ENCODE measurements at regions not wholly inside any gene's neighbourhood (a gene's known extent, or its start where the extent isn't known, plus 50 kb on each side); places are given as distances from the start of the nearest gene placed in this dataset.

DNA sequence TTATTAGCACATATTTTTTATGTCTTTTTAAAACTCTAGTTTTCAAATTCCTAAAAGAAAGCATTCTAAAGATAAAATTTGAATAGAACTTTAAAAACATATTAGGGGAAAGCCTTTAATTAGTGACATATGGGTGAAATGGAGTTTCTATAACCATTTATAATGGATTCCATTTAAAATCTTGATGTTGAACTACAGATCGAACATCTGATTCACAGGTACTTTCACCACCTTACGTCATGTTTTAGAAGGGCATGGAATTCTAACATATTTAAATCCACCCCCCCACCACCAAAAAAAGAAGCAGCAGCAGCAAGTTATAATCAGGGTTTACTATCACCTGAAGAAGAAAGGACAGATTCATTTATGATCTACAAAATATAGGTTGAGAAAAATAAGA, 298.4 kb downstream of the SMOC2 start:
- in situ Hi-C loops (cut with HindIII; ENCODE audit: low sequenced_read_pairs): no loop called here

DNA sequence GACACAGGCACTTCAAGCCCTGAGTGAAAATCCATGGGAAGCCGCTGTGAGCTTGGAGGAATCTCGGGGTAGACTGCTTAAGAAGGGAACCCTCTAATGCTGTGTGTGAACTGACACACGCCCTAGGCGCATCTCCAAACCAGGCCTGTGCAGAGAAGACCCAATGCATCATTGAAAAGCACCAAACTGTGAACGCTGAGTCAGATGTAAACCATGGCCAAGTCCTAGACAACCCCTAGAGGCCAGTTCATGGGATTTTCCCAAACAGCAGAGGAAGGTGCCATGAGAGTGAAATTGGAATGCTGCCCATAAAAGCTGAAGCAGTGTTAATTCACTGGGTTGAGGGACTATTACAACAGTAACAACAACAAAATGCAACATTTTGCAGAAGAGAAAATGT, 296.5 kb downstream of the SMOC2 start:
- in situ Hi-C loops (cut with HindIII; ENCODE audit: low sequenced_read_pairs): no loop called here

DNA sequence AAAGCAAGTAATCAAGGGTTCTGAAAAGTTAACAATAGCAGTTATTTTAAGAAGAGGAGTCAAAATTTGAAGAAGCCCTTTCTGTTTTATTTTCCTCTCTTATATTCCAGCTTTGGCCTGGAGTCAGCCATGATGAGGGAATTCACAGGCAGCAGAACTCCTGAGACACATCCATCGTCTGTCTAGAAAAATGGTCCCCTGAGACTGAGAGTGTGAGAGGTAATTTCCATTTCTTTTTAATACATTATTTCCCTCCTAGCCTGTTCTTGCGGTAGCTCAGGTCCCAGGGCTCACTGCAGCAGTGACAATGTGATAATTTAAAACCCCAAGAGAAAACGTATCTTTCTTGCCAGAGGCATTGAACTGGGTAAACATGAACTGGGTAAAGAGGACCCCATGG, 296.0 kb downstream of the SMOC2 start:
- in situ Hi-C loops (cut with HindIII; ENCODE audit: low sequenced_read_pairs): no loop called here

DNA sequence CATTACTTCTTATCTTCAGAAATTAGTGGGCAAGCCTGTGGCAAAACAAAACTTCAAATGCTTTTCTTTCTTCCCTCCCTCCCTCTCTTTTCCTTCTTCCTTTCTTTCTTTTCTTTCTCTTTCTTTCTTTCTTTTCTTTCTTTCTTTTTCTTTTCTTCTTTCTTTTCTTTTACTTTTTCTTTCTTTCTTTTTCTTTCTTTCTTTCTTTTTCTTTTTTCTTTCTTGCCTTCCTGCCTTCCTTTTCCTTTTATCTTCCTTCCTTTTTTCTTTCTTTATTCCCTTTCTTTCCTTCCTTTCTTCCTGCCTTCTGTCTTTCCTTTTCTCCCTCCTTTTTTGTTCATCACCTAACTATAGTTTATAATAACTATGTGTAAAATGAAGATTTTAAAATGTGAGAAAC, 295.1 kb downstream of the SMOC2 start:
- in situ Hi-C loops (cut with HindIII; ENCODE audit: low sequenced_read_pairs): no loop called here

DNA sequence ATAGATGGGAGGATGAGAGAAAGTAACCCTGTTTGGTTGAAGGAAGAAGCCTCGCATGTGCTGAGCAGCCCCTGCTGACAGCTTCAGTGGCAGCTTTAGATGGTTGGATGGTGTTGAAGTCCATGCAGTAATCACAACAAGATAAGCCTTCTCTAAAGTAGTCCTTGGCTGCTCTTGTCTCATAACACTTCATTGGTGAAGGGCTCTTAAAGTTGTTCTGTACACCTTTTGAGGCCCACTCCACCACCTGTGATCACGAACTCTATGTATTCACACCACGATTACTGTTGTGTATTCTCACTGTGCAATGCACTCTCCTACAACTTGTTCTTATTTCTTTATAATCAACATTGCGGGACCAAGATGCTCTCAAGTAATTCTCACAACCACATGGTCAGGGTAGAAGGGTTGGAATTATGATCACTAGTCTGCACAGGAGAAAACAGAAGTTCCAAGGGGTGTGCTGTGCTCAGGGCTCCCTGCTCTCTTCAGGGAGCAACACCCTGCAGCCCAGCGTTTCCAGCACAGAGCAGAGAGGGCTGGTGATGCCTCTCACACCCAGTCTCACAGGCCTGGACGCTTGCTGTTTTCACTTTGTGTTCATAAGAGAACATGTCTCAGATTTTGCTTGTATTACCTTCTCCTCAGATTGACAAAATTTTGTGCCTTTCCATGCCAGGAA, 294.4 kb downstream of the SMOC2 start:
- in situ Hi-C loops (cut with HindIII; ENCODE audit: low sequenced_read_pairs): no loop called here

DNA sequence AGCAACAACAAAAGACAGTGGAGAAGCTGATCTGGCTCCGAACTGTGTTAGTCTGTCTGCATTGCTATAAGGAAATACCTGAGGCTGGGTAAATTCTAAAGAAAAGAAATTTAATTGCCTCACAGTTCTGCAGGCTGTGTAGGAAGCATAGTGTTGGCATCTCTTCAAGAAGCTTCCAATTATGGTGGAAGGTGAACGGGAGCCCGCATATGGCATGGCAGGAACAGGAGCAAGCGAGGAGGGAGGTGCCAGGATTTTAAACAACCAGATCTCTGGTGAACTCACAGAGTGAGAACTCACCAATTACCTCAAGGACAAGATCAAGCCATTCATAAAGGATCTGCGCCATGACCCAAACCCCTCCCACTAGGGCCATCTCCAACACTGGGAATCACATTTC, 293.5 kb downstream of the SMOC2 start:
- in situ Hi-C loops (cut with HindIII; ENCODE audit: low sequenced_read_pairs): no loop called here

DNA sequence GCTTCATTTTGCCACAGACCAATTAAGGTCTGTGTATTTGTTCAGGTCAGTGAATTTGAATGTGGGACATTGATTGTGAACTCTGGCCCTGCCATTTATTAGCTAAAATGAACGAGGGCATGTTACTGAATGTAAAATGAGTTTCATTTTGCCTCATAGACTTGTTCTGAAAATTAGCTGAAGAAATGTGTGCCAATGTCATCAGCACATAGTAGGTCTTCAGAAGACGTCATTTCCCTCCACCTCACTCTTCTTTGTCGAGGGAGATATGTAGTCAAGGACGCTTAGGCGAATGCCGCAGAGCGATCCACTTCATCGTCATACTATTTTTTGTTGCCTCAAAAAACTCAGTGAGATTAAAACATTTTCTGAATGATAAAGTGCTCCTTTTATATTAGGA, 291.7 kb downstream of the SMOC2 start:
- in situ Hi-C loops (cut with HindIII; ENCODE audit: low sequenced_read_pairs): no loop called here

DNA sequence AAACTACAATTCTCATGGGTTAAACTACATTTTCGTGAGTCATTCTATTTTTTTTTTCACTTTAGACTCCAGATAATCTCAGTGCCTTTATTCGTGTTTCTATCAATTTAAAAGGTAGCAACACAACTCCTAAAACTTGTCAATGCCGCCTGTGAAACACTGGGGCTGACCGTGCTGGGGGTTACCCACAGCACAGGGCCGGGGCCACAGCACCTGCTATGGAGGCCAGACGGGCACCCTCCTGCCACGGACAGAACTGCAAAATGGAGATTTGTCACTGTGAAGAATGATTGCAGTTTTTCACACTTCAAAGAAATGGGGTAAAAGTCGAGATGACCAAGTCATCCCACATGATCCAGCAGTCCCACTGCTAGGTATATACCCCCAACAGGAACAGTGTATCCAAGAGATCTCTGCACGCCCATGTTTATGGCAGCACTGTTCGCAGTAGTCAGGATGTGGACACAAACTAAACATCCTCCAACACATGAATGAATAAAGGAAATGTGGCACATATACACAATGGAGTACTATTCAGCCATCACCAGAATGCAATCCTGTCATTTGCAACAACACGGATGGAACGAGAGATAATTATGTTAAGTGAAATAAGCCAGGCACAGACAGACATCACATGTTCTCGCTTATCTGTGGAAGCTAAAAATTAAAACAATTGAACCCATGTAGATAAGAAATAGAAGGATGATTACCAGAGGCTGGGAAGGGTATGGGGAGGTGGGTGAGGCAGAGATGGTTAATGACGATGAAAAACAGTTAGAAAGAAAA, 290.1 kb downstream of the SMOC2 start:
- in situ Hi-C loops (cut with HindIII; ENCODE audit: low sequenced_read_pairs): no loop called here

DNA sequence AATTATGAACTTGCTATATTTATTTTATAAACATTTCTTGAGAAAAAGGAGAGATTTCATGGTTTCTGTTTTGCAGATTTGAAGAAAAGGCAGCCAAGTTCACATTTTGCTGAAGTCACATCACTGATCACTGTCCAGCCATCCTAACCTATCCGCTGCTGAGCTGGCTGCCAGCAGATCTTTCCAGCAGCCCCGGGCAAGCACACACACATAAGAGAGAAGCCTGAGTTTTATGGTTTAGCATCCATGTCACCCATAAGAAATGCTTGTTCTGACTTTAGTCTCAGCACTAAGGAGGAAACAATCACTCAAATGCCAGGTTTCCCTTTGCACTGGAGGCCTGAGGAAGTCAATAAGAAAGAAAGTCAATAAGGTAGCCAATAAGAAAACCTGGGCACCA, 287.1 kb downstream of the SMOC2 start:
- in situ Hi-C loops (cut with HindIII; ENCODE audit: low sequenced_read_pairs): no loop called here

DNA sequence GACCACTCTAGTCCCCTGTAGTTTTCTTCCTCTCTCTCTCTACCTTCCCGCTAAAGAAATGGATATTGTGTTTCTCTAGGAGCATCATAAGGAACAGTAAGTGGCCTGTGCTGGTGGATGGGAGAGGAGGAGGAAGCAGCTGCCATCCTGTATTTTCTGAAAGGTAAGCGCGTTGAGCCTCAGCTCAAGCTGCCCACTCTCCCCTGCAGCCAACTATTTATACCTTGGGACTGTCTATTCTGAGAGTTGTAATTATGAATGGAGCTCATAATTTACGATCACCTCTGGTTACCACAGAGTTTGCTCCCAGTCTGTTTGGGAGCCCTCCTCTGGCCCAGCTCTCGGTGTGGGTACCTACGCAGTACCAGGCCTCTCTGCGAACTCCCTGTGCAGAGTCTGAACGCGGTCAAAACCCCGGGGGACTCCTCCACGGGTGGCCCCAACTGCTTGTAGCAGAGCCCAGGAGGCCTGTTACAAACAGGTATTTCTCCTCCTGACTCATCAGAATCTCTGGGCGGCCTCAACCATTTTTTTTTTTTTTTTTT, 285.4 kb downstream of the SMOC2 start:
- in situ Hi-C loops (cut with HindIII; ENCODE audit: low sequenced_read_pairs): no loop called here

DNA sequence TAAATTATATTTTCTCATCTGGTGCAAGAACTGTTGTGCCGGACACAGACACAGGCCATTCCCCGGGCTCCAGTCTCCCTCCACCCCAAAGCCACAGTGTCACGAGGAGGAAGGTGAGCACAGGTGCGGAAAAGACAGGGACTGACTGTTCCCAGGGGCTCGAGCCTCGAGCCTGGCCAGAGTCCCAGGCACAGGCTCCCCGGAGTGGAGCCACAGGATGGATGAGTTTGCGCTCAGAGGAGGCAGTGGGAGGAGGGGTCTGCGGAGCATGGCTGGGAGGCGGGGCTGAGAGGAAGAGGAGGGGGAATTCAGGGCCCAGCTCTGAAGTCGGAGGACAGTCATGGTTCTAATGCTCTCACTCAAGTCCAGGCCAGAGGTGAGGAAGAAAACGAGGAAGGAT, 284.8 kb downstream of the SMOC2 start:
- in situ Hi-C loops (cut with HindIII; ENCODE audit: low sequenced_read_pairs): no loop called here

DNA sequence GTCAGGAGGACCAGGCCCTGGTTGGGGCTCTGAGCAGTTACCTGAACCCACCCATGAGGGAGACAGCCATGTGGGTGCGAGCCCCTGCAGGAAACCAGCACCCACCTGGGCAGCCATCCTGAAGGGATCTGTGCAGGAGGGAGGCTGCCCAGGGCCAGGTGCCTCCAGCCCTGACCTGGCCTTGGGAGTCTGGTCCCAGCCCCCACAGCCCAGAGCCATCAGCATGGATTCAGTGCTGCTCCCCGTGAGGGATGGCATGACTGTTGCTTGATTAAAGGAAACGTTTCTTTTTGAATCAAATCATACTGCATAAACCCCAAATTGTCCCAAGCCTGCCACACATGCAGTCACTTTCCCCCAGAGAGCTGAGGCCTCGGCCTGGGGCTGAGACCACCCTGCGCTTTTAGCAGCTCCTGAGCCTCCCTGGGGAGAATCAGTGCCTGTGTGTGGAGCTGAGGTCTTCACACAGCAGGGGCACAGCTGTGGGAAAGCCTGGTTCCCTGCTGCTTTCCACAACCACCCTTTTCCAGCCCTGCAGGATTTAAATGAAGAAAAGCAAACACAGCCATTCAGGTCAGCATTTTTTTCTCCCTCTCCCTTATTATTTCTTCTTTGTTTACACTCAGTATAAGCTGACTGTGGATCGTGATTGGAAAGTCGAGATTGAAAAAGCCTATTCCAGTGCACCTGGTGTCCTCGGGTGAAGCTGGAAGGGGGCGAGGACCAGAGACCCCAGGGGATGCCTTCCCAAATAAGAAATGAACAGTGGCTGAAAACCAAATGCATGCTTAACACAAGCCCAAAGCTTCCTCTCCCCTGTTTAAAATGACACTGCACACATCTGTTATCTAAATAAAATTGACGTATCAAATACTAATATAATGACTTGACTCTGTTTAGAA, 283.9 kb downstream of the SMOC2 start:
- in situ Hi-C loops (cut with HindIII; ENCODE audit: low sequenced_read_pairs): no loop called here

DNA sequence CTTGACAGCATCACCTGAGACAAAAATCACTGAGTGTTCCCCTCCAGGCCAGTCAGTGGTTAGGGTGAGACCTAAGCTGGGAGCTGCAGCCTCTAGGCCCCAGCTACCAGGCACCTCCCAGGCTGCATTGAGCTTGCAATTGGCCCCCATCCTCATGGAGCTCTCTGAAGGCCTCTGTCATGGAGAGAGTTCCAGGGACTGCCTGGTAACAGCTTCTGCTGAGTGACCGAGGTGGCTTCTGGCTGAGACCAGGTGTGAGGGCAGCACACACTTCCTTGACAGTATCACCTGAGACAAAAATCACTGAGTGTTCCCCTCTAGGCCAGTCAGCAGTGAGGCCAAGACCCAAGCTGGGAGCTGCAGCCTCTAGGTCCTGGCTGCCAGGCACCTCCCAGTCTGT, 283.0 kb downstream of the SMOC2 start:
- in situ Hi-C loops (cut with HindIII; ENCODE audit: low sequenced_read_pairs): no loop called here

DNA sequence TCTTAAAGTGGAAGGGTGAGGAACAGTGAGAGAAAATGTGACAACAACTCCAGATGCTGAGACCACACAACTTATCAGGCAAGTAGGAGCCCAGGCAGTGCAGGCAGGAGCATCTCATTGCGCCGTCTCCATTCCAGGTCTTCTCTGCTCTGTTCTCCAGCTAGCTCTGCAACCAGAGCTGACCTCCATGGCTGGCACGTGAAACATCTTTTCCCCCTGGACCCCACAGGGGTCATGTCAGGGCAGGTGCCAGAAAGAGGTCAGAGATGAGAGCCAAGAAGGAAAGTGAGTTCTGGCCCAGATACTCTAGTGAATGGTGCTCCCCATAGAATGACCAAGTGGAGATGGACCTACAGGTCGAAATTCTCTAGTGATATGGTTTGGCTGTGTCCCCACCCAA, 281.4 kb downstream of the SMOC2 start:
- in situ Hi-C loops (cut with HindIII; ENCODE audit: low sequenced_read_pairs): no loop called here

DNA sequence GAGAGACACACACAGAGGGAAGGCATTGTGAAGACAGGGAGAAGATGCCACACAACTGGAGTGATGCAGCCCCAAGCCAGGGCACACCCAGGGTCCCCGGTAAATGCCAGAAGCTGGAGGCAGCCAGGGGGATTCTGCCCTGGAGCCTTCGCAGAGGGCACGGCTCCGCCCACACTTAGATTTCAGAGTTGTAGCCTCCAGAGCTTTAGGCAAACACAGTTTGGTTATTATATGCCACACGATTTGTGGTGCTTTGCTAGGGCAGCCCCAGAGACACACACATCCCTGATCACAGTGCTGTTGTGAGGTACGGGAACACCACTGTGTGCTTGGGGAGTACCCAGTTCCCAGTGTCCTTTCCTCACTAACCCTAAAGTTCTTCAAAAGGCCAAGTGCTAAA, 280.6 kb downstream of the SMOC2 start:
- in situ Hi-C loops (cut with HindIII; ENCODE audit: low sequenced_read_pairs): no loop called here

DNA sequence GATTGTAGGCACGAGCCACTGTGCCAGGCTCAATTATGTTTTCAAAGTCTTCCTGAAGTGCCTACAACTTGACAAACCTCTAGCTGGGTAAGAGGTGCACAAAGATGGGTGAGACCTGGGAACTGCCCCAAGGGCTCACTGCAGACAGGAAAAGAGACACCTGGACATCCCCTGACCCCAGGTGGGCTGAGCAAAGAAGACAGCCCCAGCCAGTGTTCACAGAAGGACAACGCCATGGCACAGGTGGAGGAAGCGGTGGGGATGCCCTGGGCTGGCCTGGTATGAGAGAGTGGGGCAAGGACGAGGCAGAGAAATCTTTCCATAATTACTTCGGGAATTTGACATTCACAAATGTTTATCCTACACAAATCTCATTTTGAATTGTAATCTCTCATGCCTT, 278.9 kb downstream of the SMOC2 start:
- in situ Hi-C loops (cut with HindIII; ENCODE audit: low sequenced_read_pairs): no loop called here

DNA sequence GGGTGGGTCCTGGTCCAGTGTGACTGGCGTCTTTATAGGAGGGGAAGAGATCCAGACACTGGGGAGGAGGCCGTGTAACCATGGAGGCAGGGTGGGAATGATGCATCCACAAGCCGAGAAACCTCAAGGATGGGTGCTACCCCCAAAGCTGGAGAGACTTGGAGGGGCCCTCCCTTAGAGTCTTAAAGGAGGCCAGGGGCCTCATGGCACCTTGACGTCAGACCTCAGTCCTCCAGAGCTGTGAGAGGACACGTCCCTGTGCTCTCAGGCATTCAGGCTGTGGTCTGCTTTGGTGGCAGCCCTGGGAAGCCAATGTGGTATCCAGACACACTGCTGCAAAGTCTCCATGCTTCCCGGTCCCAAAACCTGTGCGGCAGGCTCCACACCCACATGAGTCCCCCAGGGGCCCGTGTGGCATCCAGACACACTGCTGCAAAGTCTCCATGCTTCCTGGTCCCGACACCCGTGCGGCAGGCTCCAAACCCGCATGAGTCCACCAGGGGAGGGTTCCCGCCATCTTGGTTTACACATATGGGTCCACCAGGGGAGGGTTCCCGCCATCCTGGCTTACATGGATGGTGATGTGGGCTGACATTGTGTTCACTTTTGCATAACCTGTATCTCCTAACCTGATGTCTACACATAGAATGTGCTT, 278.0 kb downstream of the SMOC2 start:
- in situ Hi-C loops (cut with HindIII; ENCODE audit: low sequenced_read_pairs): no loop called here
